ENCODE measurements at regions not wholly inside any gene's neighbourhood (a gene's known extent, or its start where the extent isn't known, plus 50 kb on each side); places are given as distances from the start of the nearest gene placed in this dataset.

- WGBS (ENCODE audit: insufficient coverage): no CpG with 5 or more reads among the region's 1 CpG
- Histone ChIP-seq H3K79me2 (ENCODE audit: insufficient read depth, low read length) (no peaks in the 10 kb centered on the region), H3K4me2 (replicated peaks; ENCODE audit: extremely low read depth, low read length, poor library complexity, severe bottlenecking) (no peak overlapping the region), H3K36me3 (replicated peaks in 1 of 2; ENCODE audit: control insufficient read depth in 1 of 2, insufficient read depth in 2 of 2, low read length in 2 of 2) (no peaks in the 10 kb centered on the region), H3K27ac (ENCODE audit: low read depth in 1 of 2, low read length in 2 of 2) (no peak overlapping the region), H3K4me1 (ENCODE audit: control insufficient read depth in 1 of 2, insufficient read depth in 2 of 2, low read length in 2 of 2) (no peaks in the 10 kb centered on the region), H3K4me3 (replicated peaks in 1 of 3; ENCODE audit: low read depth in 2 of 3, low read length in 3 of 3) (no peak overlapping the region), H4K20me1 (ENCODE audit: insufficient read depth, low read length) (no peaks in the 10 kb centered on the region), H3K27me3 (ENCODE audit: control insufficient read depth in 2 of 2, insufficient read depth in 2 of 2, low read length in 2 of 2) (no peaks in the 10 kb centered on the region), H3K9me3 (replicated peaks in 1 of 2; ENCODE audit: control insufficient read depth in 1 of 2, insufficient read depth in 1 of 2, low read length in 2 of 2) (no peaks in the 10 kb centered on the region), H3K9ac (ENCODE audit: insufficient read depth, low read length, poor library complexity, severe bottlenecking) (no peak overlapping the region), H2AFZ (ENCODE audit: insufficient read depth, low read depth, low read length, poor library complexity, severe bottlenecking) (no peak overlapping the region)
- TF ChIP-seq CTCF (IDR thresholded peaks at IDR 0.05): no peak
- DNase-seq: no peak
- no peak overlapping the region for H3K27ac Mint-ChIP-seq
- H3K36me3 Mint-ChIP-seq: no peaks in the 10 kb centered on the region
- H3K9me3 Mint-ChIP-seq: peaks cover 0 to 2% (median 0%) of the 10 kb centered on the region in 7 donors
- intact Hi-C loops (cut with micrococcal nuclease): no loop called here
- H3K4me1 Mint-ChIP-seq: no peaks in the 10 kb centered on the region
- peaks cover 0 to 2% (median 0%) of the 10 kb centered on the region in 3 donors for H3K27me3 Mint-ChIP-seq (ENCODE audit: low read depth in 3 of 3)
- no peak overlapping the region for H3K4me3 Mint-ChIP-seq
Measured at GRCh38 chr5:164098531-164098930, 593.1 kb downstream of the MAT2B start.

- no peak for DNase-seq
- intact Hi-C loops (cut with micrococcal nuclease): no loop called here
Measured at GRCh38 chr5:164098979-164099378, 593.6 kb downstream of the MAT2B start.

More at GRCh38 chr5:164098979-164099378, 593.6 kb downstream of the MAT2B start:
- Histone ChIP-seq H3K27ac (ENCODE audit: low read depth in 1 of 2, low read length in 2 of 2) (no peak overlapping the region), H3K4me2 (replicated peaks; ENCODE audit: extremely low read depth, low read length, poor library complexity, severe bottlenecking) (no peak overlapping the region), H3K27me3 (ENCODE audit: control insufficient read depth in 2 of 2, insufficient read depth in 2 of 2, low read length in 2 of 2) (no peaks in the 10 kb centered on the region), H4K20me1 (ENCODE audit: insufficient read depth, low read length) (no peaks in the 10 kb centered on the region), H3K79me2 (ENCODE audit: insufficient read depth, low read length) (no peaks in the 10 kb centered on the region), H3K4me3 (replicated peaks in 1 of 3; ENCODE audit: low read depth in 2 of 3, low read length in 3 of 3) (no peak overlapping the region), H3K9ac (ENCODE audit: insufficient read depth, low read length, poor library complexity, severe bottlenecking) (no peak overlapping the region), H3K36me3 (replicated peaks in 1 of 2; ENCODE audit: control insufficient read depth in 1 of 2, insufficient read depth in 2 of 2, low read length in 2 of 2) (no peaks in the 10 kb centered on the region), H3K4me1 (ENCODE audit: control insufficient read depth in 1 of 2, insufficient read depth in 2 of 2, low read length in 2 of 2) (no peaks in the 10 kb centered on the region), H3K9me3 (replicated peaks in 1 of 2; ENCODE audit: control insufficient read depth in 1 of 2, insufficient read depth in 1 of 2, low read length in 2 of 2) (no peaks in the 10 kb centered on the region), H2AFZ (ENCODE audit: insufficient read depth, low read depth, low read length, poor library complexity, severe bottlenecking) (no peak overlapping the region)
- no peaks in the 10 kb centered on the region for H3K4me1 Mint-ChIP-seq
- peaks cover 0 to 2% (median 0%) of the 10 kb centered on the region in 7 donors for H3K9me3 Mint-ChIP-seq
- no peak overlapping the region for H3K27ac Mint-ChIP-seq
- no peak overlapping the region for H3K4me3 Mint-ChIP-seq
- TF ChIP-seq CTCF (IDR thresholded peaks at IDR 0.05): no peak
- WGBS (ENCODE audit: insufficient coverage): 87% methylated on average over 6 of the region's 6 CpGs
- no peaks in the 10 kb centered on the region for H3K36me3 Mint-ChIP-seq
- H3K27me3 Mint-ChIP-seq (ENCODE audit: low read depth in 3 of 3): peaks cover 0 to 2% (median 0%) of the 10 kb centered on the region in 3 donors

Measured in CD14-positive monocyte (primary cell).